Cerebellar nuclear complex (tissue), 1 donor: ENCODE measurements at regions not wholly inside any gene's neighbourhood (a gene's known extent, or its start where the extent isn't known, plus 50 kb on each side); places are given as distances from the start of the nearest gene placed in this dataset.

Experiments
- DNase-seq, 2 experiments: peaks; one replicate each; lab custom pipeline; 2025; lab: John Stamatoyannopoulos, UW

GRCh38 chr1:234720709-234721441, 110.9 kb upstream of the IRF2BP2 start:
- no peak for DNase-seq

- DNase-seq = no peak
Observed at GRCh38 chr1:234719454-234720251, 109.7 kb upstream of the IRF2BP2 start.

- DNase-seq = no peak
Observed at GRCh38 chr1:234718496-234719453, 108.8 kb upstream of the IRF2BP2 start.

GRCh38 chr1:234716908-234717375, 107.0 kb upstream of the IRF2BP2 start:
- no peak for DNase-seq

- no peak for DNase-seq
Observed at GRCh38 chr1:234715252-234716014, 105.5 kb upstream of the IRF2BP2 start.

GRCh38 chr1:234713859-234714258, 103.9 kb upstream of the IRF2BP2 start:
- DNase-seq = no peak

GRCh38 chr1:234713440-234713839, 103.5 kb upstream of the IRF2BP2 start:
- DNase-seq = no peak

GRCh38 chr1:234712891-234713305, 102.9 kb upstream of the IRF2BP2 start:
- DNase-seq = no peak

GRCh38 chr1:234710936-234711724, 101.2 kb upstream of the IRF2BP2 start:
- no peak for DNase-seq

- no peak for DNase-seq
Observed at GRCh38 chr1:234710381-234710780, 100.4 kb upstream of the IRF2BP2 start.

GRCh38 chr1:234709473-234710228, 99.7 kb upstream of the IRF2BP2 start:
- DNase-seq = no peak

- DNase-seq = no peak
Observed at GRCh38 chr1:234708700-234709395, 98.9 kb upstream of the IRF2BP2 start.

- no peak for DNase-seq
Observed at GRCh38 chr1:234707641-234708040, 97.7 kb upstream of the IRF2BP2 start.

- no peak for DNase-seq
Observed at GRCh38 chr1:234706931-234707330, 97.0 kb upstream of the IRF2BP2 start.

GRCh38 chr1:234706199-234706598, 96.2 kb upstream of the IRF2BP2 start:
- no peak for DNase-seq

- DNase-seq = no peak
Observed at GRCh38 chr1:234705615-234706014, 95.6 kb upstream of the IRF2BP2 start.

GRCh38 chr1:234704106-234704887, 94.3 kb upstream of the IRF2BP2 start:
- no peak for DNase-seq

GRCh38 chr1:234702342-234703000, 92.5 kb upstream of the IRF2BP2 start:
- no peak for DNase-seq
